Lower lobe of right lung (tissue), 2 donors: ENCODE measurements at regions not wholly inside any gene's neighbourhood (a gene's known extent, or its start where the extent isn't known, plus 50 kb on each side); places are given as distances from the start of the nearest gene placed in this dataset.

Experiments used
- ATAC-seq, 2 donors: fragments of 200-7000 bp; cut with Tn5 transposase; one replicate each; pipeline ENCODE4 v1.9.1; 2020 to 2022; ENCODE audit warnings: mild to moderate bottlenecking in 2 of 2, moderate library complexity in 2 of 2
- DNase-seq: peaks from one replicate; pipeline ENCODE4 v3.0.0-alpha.2; 2020
- H3K27ac ChIP-seq: fragments of 200-600 bp; one replicate; pipeline ENCODE4 v1.8.0; 2022
- H3K27me3 ChIP-seq: fragments of 200-600 bp; one replicate; pipeline ENCODE4 v1.8.0; 2022; ENCODE audit warnings: low read depth
- H3K36me3 ChIP-seq: fragments of 200-600 bp; one replicate; pipeline ENCODE4 v1.8.0; 2022; ENCODE audit warnings: mild to moderate bottlenecking
- H3K4me1 ChIP-seq: fragments of 200-600 bp; one replicate; pipeline ENCODE4 v1.8.0; 2022
- H3K4me3 ChIP-seq: fragments of 200-600 bp; one replicate; pipeline ENCODE4 v1.8.0; 2022; ENCODE audit warnings: mild to moderate bottlenecking
- H3K9me3 ChIP-seq: fragments of 200-600 bp; one replicate; pipeline ENCODE4 v1.8.0; 2022
- CTCF ChIP-seq: fragments of 200-600 bp; IDR thresholded peaks from one replicate; pipeline ENCODE4 v1.8.0; 2022; ENCODE audit warnings: antibody characterized with exemption, mild to moderate bottlenecking
- intact Hi-C: fragments of 100-400 bp; cut with DNase I; formaldehyde crosslinking; loops from one replicate; pipeline ENCODE4 v1.11.0; 2022
- donor health status: DM: no; HTN: yes; CAD: no; lungs with severe emphysema.

- H3K4me3 ChIP-seq, result no peak overlapping the region
- ATAC-seq (no peak), DNase-seq (no peak)
- no peaks in the 10 kb centered on the region for H3K9me3 ChIP-seq
- no peak overlapping the region for H3K27ac ChIP-seq
- H3K36me3 ChIP-seq, result no peaks in the 10 kb centered on the region
- intact Hi-C loops, result no loop called here
- H3K4me1 ChIP-seq, result no peaks in the 10 kb centered on the region
- TF ChIP-seq CTCF, result no peak
- H3K27me3 ChIP-seq, result no peaks in the 10 kb centered on the region
Observed at GRCh38 chr13:55302568-55302967, 1838.2 kb upstream of the PRR20A start.

- no peaks in the 10 kb centered on the region for H3K36me3 ChIP-seq
- intact Hi-C loops, result no loop called here
- ATAC-seq, result no peak
- no peak overlapping the region for H3K4me3 ChIP-seq
- no peaks in the 10 kb centered on the region for H3K9me3 ChIP-seq
- H3K27me3 ChIP-seq, result no peaks in the 10 kb centered on the region
- H3K27ac ChIP-seq, result no peak overlapping the region
- TF ChIP-seq CTCF, result no peak
- no peaks in the 10 kb centered on the region for H3K4me1 ChIP-seq
- DNase-seq, result no peak
Observed at GRCh38 chr13:55307909-55308308, 1832.8 kb upstream of the PRR20A start.

GRCh38 chr13:55341891-55342290 lies 1798.8 kb upstream of the PRR20A start:
- no peak for ATAC-seq
- Histone ChIP-seq H3K27ac (no peak overlapping the region), H3K27me3 (no peaks in the 10 kb centered on the region), H3K4me1 (no peaks in the 10 kb centered on the region), H3K4me3 (no peak overlapping the region), H3K36me3 (no peaks in the 10 kb centered on the region), H3K9me3 (no peaks in the 10 kb centered on the region)
- DNase-seq, result no peak
- no peak for TF ChIP-seq CTCF
- intact Hi-C loops, result no loop called here

- H3K9me3 ChIP-seq, result no peaks in the 10 kb centered on the region
- ATAC-seq (no peak), DNase-seq (no peak)
- H3K27me3 ChIP-seq, result no peaks in the 10 kb centered on the region
- H3K36me3 ChIP-seq, result no peaks in the 10 kb centered on the region
- intact Hi-C loops, result no loop called here
- no peak overlapping the region for H3K4me3 ChIP-seq
- H3K27ac ChIP-seq, result no peak overlapping the region
- no peak for TF ChIP-seq CTCF
- no peaks in the 10 kb centered on the region for H3K4me1 ChIP-seq
Observed at GRCh38 chr13:55345224-55345623, 1795.5 kb upstream of the PRR20A start.

GRCh38 chr13:55347528-55347927 lies 1793.2 kb upstream of the PRR20A start:
- H3K27ac ChIP-seq, result no peak overlapping the region
- TF ChIP-seq CTCF, result no peak
- intact Hi-C loops, result no loop called here
- no peaks in the 10 kb centered on the region for H3K9me3 ChIP-seq
- H3K4me3 ChIP-seq, result no peak overlapping the region
- H3K27me3 ChIP-seq, result no peaks in the 10 kb centered on the region
- no peak for ATAC-seq
- no peaks in the 10 kb centered on the region for H3K36me3 ChIP-seq
- H3K4me1 ChIP-seq, result no peaks in the 10 kb centered on the region
- no peak for DNase-seq

- intact Hi-C loops, result no loop called here
- DNase-seq, result no peak
- no peaks in the 10 kb centered on the region for H3K36me3 ChIP-seq
- no peak overlapping the region for H3K4me3 ChIP-seq
- H3K27ac ChIP-seq, result no peak overlapping the region
- H3K27me3 ChIP-seq, result no peaks in the 10 kb centered on the region
- no peak for ATAC-seq
- no peak for TF ChIP-seq CTCF
- no peaks in the 10 kb centered on the region for H3K4me1 ChIP-seq
- no peaks in the 10 kb centered on the region for H3K9me3 ChIP-seq
Observed at GRCh38 chr13:55359067-55359466, 1781.7 kb upstream of the PRR20A start.
